Nephron (organoid): ENCODE measurements at regions not wholly inside any gene's neighbourhood (a gene's known extent, or its start where the extent isn't known, plus 50 kb on each side); places are given as distances from the start of the nearest gene placed in this dataset.
A peak's percentile ranks its signal among the peaks of the same experiment; 100 is the strongest.

Experiments used
- H3K27ac Mint-ChIP-seq, 3 experiments: 2 replicates each; pipeline ENCODE4 v1.8.0; 2020; ENCODE audit warnings: mixed read lengths in 3 of 3, mild to moderate bottlenecking in 2 of 3, moderate library complexity in 1 of 3
- H3K27me3 Mint-ChIP-seq: 2 replicates; pipeline ENCODE4 v1.8.0; 2021; ENCODE audit warnings: low read depth, mild to moderate bottlenecking, moderate library complexity, mixed read lengths
- H3K36me3 Mint-ChIP-seq: 2 replicates; pipeline ENCODE4 v1.8.0; 2020; ENCODE audit warnings: low read depth, mixed read lengths
- H3K4me1 Mint-ChIP-seq: 2 replicates; pipeline ENCODE4 v1.8.0; 2020; ENCODE audit warnings: mixed read lengths
- H3K4me3 Mint-ChIP-seq, 3 experiments: 2 replicates each; pipeline ENCODE4 v1.8.0; 2020; ENCODE audit warnings: mild to moderate bottlenecking in 3 of 3, mixed read lengths in 3 of 3, moderate library complexity in 2 of 3
- H3K9me3 Mint-ChIP-seq: 2 replicates; pipeline ENCODE4 v1.8.0; 2020; ENCODE audit warnings: mixed read lengths
- CTCF ChIP-seq, 3 experiments: fragments of 200-600 bp; sonication (generic); IDR thresholded peaks; one replicate each; pipeline ENCODE4 v1.5.0; 2021; ENCODE audit warnings: antibody characterized with exemption in 3 of 3; ENCODE audit not compliant: unreplicated experiment in 3 of 3

GRCh38 chr20:52461582-52461981 is 270.0 kb upstream of the ZFP64 start:
- peak overlapping the region in 2 of 3 experiments; percentile 9 to 15 for H3K4me3 Mint-ChIP-seq
- no peaks in the 10 kb centered on the region for H3K27me3 Mint-ChIP-seq
- H3K9me3 Mint-ChIP-seq: peaks cover 3% of the 10 kb centered on the region
- no peak for TF ChIP-seq CTCF (IDR thresholded peaks at IDR 0.05; ENCODE audit: unreplicated experiment in 3 of 3)
- peak overlapping the region in 2 of 3 experiments; percentile 53 to 88 for H3K27ac Mint-ChIP-seq
- H3K36me3 Mint-ChIP-seq: no peaks in the 10 kb centered on the region
- H3K4me1 Mint-ChIP-seq: peaks cover 6% of the 10 kb centered on the region

- H3K36me3 Mint-ChIP-seq: no peaks in the 10 kb centered on the region
- peaks cover 3% of the 10 kb centered on the region for H3K9me3 Mint-ChIP-seq
- H3K27ac Mint-ChIP-seq: no peak overlapping the region
- peaks cover 6% of the 10 kb centered on the region for H3K4me1 Mint-ChIP-seq
- peaks cover 6% of the 10 kb centered on the region for H3K27me3 Mint-ChIP-seq
- H3K4me3 Mint-ChIP-seq: no peak overlapping the region
- TF ChIP-seq CTCF (IDR thresholded peaks at IDR 0.05; ENCODE audit: unreplicated experiment in 3 of 3): no peak
Measured at GRCh38 chr20:52459150-52459549, 267.6 kb upstream of the ZFP64 start.

GRCh38 chr20:52457826-52458225 is 266.2 kb upstream of the ZFP64 start:
- Mint-ChIP-seq H3K9me3 (peaks cover 3% of the 10 kb centered on the region), H3K4me3 (no peak overlapping the region), H3K4me1 (peaks cover 6% of the 10 kb centered on the region), H3K36me3 (no peaks in the 10 kb centered on the region), H3K27me3 (peaks cover 6% of the 10 kb centered on the region), H3K27ac (no peak overlapping the region)
- TF ChIP-seq CTCF (IDR thresholded peaks at IDR 0.05; ENCODE audit: unreplicated experiment in 3 of 3): no peak

GRCh38 chr20:52454660-52455059 is 263.1 kb upstream of the ZFP64 start:
- H3K36me3 Mint-ChIP-seq: no peaks in the 10 kb centered on the region
- peaks cover 3% of the 10 kb centered on the region for H3K9me3 Mint-ChIP-seq
- no peak overlapping the region for H3K4me3 Mint-ChIP-seq
- peaks cover 6% of the 10 kb centered on the region for H3K27me3 Mint-ChIP-seq
- no peaks in the 10 kb centered on the region for H3K4me1 Mint-ChIP-seq
- TF ChIP-seq CTCF (IDR thresholded peaks at IDR 0.05; ENCODE audit: unreplicated experiment in 3 of 3): no peak
- no peak overlapping the region for H3K27ac Mint-ChIP-seq

GRCh38 chr20:52448513-52449232 is 257.1 kb upstream of the ZFP64 start:
- Mint-ChIP-seq H3K4me1 (peaks cover under 1% of the 10 kb centered on the region), H3K27ac (no peak overlapping the region), H3K36me3 (no peaks in the 10 kb centered on the region), H3K27me3 (no peaks in the 10 kb centered on the region), H3K9me3 (no peaks in the 10 kb centered on the region), H3K4me3 (no peak overlapping the region)
- TF ChIP-seq CTCF (IDR thresholded peaks at IDR 0.05; ENCODE audit: unreplicated experiment in 3 of 3): no peak

GRCh38 chr20:52447225-52447551 is 255.6 kb upstream of the ZFP64 start:
- Mint-ChIP-seq H3K27me3 (no peaks in the 10 kb centered on the region), H3K27ac (no peak overlapping the region), H3K4me3 (no peak overlapping the region), H3K9me3 (no peaks in the 10 kb centered on the region), H3K36me3 (no peaks in the 10 kb centered on the region), H3K4me1 (peaks cover 10% of the 10 kb centered on the region)
- no peak for TF ChIP-seq CTCF (IDR thresholded peaks at IDR 0.05; ENCODE audit: unreplicated experiment in 3 of 3)
